KMS-11 (cell line): ENCODE measurements at regions not wholly inside any gene's neighbourhood (a gene's known extent, or its start where the extent isn't known, plus 50 kb on each side); places are given as distances from the start of the nearest gene placed in this dataset.

Experiments used
- H2AFZ ChIP-seq: fragments of 200-600 bp; sonication (generic); 2 replicates; pipeline ENCODE4 v1.6.1; 2016; ENCODE audit warnings: antibody characterized with exemption, mixed run types, low read depth
- H3K27ac ChIP-seq: fragments of 200-600 bp; sonication (generic); 2 replicates; pipeline ENCODE4 v1.6.1; 2016; ENCODE audit warnings: mild to moderate bottlenecking, mixed run types
- H3K27me3 ChIP-seq: fragments of 200-600 bp; sonication (generic); 2 replicates; pipeline ENCODE4 v1.6.1; 2017; ENCODE audit warnings: mild to moderate bottlenecking, low read depth, mixed run types, moderate library complexity; ENCODE audit not compliant: insufficient read depth
- H3K36me3 ChIP-seq: fragments of 200-600 bp; sonication (generic); 2 replicates; pipeline ENCODE4 v1.6.1; 2017; ENCODE audit warnings: mild to moderate bottlenecking, mixed run types; ENCODE audit not compliant: insufficient read depth
- H3K4me1 ChIP-seq: fragments of 200-600 bp; sonication (generic); 2 replicates; pipeline ENCODE4 v1.6.1; 2016; ENCODE audit warnings: mild to moderate bottlenecking, low read depth, mixed run types; ENCODE audit not compliant: poor library complexity, severe bottlenecking
- H3K4me2 ChIP-seq: fragments of 200-600 bp; sonication (generic); 2 replicates; pipeline ENCODE4 v1.7.0; 2016; ENCODE audit warnings: mild to moderate bottlenecking, mixed run types
- H3K4me3 ChIP-seq: fragments of 200-600 bp; sonication (generic); IDR thresholded peaks from 2 replicates; pipeline ENCODE4 v1.6.1; 2017; ENCODE audit warnings: low read depth, low read length, mixed read lengths; ENCODE audit not compliant: insufficient read depth
- H3K79me2 ChIP-seq: fragments of 200-600 bp; sonication (generic); 2 replicates; pipeline ENCODE4 v1.6.1; 2016; ENCODE audit warnings: low read depth, mixed run types; ENCODE audit not compliant: insufficient read depth
- H3K9ac ChIP-seq: fragments of 200-600 bp; sonication (generic); 2 replicates; pipeline ENCODE4 v1.6.1; 2016; ENCODE audit warnings: mild to moderate bottlenecking, mixed run types
- H4K20me1 ChIP-seq: fragments of 200-600 bp; sonication (generic); 2 replicates; pipeline ENCODE4 v1.6.1; 2016; ENCODE audit warnings: mild to moderate bottlenecking, mixed run types; ENCODE audit not compliant: insufficient read depth
- TF ChIP-seq, protein P1 (sequence below): fragments of 200-600 bp; sonication (generic); conservative IDR thresholded peaks from 2 replicates; pipeline ENCODE4 v1.6.1; 2017; ENCODE audit warnings: low read depth, mild to moderate bottlenecking, antibody characterized with exemption, low read length, moderate library complexity, mixed read lengths

DNA sequence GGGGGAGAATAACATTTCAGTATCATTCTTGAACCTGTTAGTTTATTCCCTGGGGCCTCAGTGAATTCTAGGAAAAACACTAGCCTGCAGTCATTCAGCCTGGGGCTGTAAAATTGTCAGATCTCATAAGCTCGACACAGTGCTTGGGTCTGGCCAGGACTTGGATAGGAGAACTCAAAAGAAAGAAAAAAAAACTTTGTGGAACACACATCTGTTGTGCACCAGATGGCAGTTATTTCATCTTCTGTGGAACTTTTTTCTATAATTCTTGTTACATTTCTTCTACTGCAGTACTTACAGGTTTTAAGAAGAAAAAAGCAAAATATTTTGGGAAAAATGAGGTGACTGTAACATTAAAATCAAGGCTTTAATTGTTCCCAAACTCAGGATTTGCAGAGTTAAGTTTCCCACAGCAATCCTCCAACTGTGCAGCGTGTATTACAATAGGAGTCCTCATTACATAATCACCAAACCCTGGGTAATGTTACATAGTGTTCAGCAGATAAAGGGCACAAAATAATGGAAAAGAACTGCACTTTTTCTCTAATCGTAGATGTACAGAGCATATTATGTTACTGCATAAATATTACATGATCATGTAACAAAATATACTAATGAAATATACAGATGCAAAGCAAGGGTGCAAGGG, 531.1 kb upstream of the CITED2 start:
- Histone ChIP-seq H2AFZ (no peak overlapping the region), H3K9ac (no peak overlapping the region), H3K36me3 (no peaks in the 10 kb centered on the region), H3K27ac (no peak overlapping the region), H3K4me3 (no peak overlapping the region), H4K20me1 (no peaks in the 10 kb centered on the region), H3K27me3 (no peaks in the 10 kb centered on the region), H3K4me2 (no peak overlapping the region), H3K4me1 (peaks cover 29% of the 10 kb centered on the region), H3K79me2 (no peaks in the 10 kb centered on the region)
- TF ChIP-seq, protein P1, sequence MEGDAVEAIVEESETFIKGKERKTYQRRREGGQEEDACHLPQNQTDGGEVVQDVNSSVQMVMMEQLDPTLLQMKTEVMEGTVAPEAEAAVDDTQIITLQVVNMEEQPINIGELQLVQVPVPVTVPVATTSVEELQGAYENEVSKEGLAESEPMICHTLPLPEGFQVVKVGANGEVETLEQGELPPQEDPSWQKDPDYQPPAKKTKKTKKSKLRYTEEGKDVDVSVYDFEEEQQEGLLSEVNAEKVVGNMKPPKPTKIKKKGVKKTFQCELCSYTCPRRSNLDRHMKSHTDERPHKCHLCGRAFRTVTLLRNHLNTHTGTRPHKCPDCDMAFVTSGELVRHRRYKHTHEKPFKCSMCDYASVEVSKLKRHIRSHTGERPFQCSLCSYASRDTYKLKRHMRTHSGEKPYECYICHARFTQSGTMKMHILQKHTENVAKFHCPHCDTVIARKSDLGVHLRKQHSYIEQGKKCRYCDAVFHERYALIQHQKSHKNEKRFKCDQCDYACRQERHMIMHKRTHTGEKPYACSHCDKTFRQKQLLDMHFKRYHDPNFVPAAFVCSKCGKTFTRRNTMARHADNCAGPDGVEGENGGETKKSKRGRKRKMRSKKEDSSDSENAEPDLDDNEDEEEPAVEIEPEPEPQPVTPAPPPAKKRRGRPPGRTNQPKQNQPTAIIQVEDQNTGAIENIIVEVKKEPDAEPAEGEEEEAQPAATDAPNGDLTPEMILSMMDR: no peak

DNA sequence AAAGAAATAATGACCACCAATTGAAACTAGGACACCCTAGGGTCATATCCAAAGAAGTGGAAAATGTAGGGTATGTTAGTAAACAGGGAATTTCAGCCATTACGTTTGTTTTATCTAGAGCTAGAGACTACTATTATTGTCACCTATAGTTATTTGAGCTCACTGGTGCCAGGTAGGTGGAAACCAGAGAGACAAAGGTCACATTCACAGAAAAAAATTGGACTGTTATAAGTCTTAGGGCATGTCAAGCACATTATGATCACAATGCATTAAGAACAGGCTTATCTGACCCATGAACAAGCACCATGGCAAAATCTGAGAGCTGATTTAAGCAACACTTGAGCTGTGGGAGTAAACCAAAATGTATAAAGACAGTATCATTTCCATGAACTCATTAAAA, 530.1 kb upstream of the CITED2 start:
- Histone ChIP-seq H3K4me3 (no peak overlapping the region), H3K4me2 (peak overlapping the region; percentile 65; the same call in 1 of the 2 replicates), H3K4me1 (peaks cover 29% of the 10 kb centered on the region), H3K27ac (no peak overlapping the region; the same call in 1 of the 2 replicates), H3K9ac (no peak overlapping the region), H3K79me2 (no peaks in the 10 kb centered on the region), H4K20me1 (no peaks in the 10 kb centered on the region), H3K27me3 (no peaks in the 10 kb centered on the region), H3K36me3 (no peaks in the 10 kb centered on the region), H2AFZ (peak overlapping the region; percentile 66; the same call in 1 of the 2 replicates)
- TF ChIP-seq, protein P1: no peak

DNA sequence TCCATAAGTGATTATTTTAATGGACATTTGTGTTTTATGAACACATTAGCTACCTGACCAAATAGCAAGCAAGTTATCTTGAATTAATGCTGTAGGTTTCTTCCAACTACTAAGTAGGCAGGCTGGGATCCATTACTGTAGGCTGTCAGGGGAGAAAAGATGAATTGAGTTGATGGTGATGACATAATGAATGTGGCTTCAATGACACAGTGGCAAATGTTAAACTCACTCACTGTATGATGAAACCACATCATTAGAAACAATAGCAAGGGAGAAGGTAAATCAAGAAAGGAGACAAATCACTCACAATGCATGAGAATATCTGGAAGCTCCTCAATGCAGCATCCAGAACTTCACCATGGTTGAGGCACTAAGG, 529.7 kb upstream of the CITED2 start:
- no peaks in the 10 kb centered on the region for H3K27me3 ChIP-seq
- TF ChIP-seq, protein P1: no peak
- H3K27ac ChIP-seq: peak overlapping the region; percentile 71
- H3K36me3 ChIP-seq: no peaks in the 10 kb centered on the region
- H3K4me2 ChIP-seq: peak overlapping the region; percentile 65; the same call in 1 of the 2 replicates
- H3K9ac ChIP-seq: no peak overlapping the region
- no peaks in the 10 kb centered on the region for H4K20me1 ChIP-seq
- peaks cover 29% of the 10 kb centered on the region for H3K4me1 ChIP-seq
- peak overlapping the region; percentile 66 for H2AFZ ChIP-seq
- H3K79me2 ChIP-seq: no peaks in the 10 kb centered on the region
- no peak overlapping the region for H3K4me3 ChIP-seq

DNA sequence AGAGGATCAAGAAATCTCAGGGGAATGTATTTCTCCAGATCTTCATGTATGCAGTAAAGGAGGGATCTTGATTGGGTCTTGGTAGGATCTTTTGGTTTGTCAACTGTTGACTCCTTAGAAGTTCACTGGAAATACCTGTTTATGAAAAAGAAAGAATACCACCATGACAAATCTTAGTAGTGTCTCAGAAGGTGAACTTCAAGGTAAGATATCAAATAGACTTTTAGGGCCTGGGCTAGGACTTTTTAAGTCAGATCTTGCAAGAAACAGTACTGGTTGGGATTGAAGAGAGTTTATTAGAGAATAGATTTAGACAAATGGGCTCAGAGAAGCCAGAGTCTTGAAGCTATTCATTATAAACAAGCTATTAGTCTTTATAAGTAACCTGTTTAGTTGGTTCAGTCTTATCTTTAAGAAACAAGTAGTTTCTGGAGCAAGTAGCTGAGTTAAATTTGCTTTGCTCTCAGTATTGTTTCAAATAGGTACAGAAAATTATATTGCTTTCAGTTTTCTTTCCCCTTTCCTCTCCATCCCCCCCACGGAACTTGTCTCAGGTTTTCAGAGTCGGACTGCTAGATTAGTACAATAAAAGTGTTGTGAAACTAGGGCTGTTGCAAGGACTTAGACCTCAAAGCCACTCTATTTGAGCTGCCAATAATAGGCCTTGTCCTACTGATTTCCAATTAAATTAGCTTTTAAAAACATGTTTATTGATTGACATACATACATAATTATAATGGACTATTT, 529.1 kb upstream of the CITED2 start:
- Histone ChIP-seq H3K27me3 (no peaks in the 10 kb centered on the region), H3K4me3 (no peak overlapping the region), H3K79me2 (no peaks in the 10 kb centered on the region), H3K4me2 (peak overlapping the region; percentile 65), H3K27ac (peak overlapping the region; percentile 71), H3K4me1 (peaks cover 29% of the 10 kb centered on the region), H3K36me3 (no peaks in the 10 kb centered on the region), H2AFZ (peak overlapping the region; percentile 66), H3K9ac (no peak overlapping the region), H4K20me1 (no peaks in the 10 kb centered on the region)
- TF ChIP-seq, protein P1: no peak
